ENCODE measurements at regions not wholly inside any gene's neighbourhood (a gene's known extent, or its start where the extent isn't known, plus 50 kb on each side); places are given as distances from the start of the nearest gene placed in this dataset.
A peak's percentile ranks its signal among the peaks of the same experiment; 100 is the strongest.
"Not testable (repeated sequence)": the region's sequence is repeated elsewhere in the genome, so short reads cannot be mapped to it uniquely, and the experiment has no call there.

- H3K79me2 ChIP-seq (ENCODE audit: low read length): no peaks in the 10 kb centered on the region
- no peak overlapping the region for H2AFZ ChIP-seq (ENCODE audit: low read length)
- H4K20me1 ChIP-seq (ENCODE audit: insufficient read depth, low read depth, low read length): no peaks in the 10 kb centered on the region
- no peak overlapping the region for H3K4me2 ChIP-seq (ENCODE audit: low read depth, low read length, poor library complexity, severe bottlenecking)
- no peaks in the 10 kb centered on the region for H3K36me3 ChIP-seq (ENCODE audit: insufficient read depth, low read length)
- H3K27ac ChIP-seq (ENCODE audit: low read length): no peak overlapping the region
- no peaks in the 10 kb centered on the region for H3K4me1 ChIP-seq (ENCODE audit: low read length)
- no peak overlapping the region for H3K4me3 ChIP-seq (ENCODE audit: low read length)
- no peaks in the 10 kb centered on the region for H3K9me2 ChIP-seq (replicated peaks; ENCODE audit: insufficient read depth, low read length)
- no peak for DNase-seq
- H3K9me3 ChIP-seq (ENCODE audit: low read length): peaks cover 6% of the 10 kb centered on the region
- H3K9ac ChIP-seq (ENCODE audit: low read length): no peak overlapping the region
- no peaks in the 10 kb centered on the region for H3K27me3 ChIP-seq (ENCODE audit: low read length)
Measured at GRCh38 chr2:194395818-194396217, 1261.2 kb upstream of the SLC39A10 start.

GRCh38 chr2:194385376-194385775, 1271.7 kb upstream of the SLC39A10 start:
- Histone ChIP-seq H4K20me1 (ENCODE audit: insufficient read depth, low read depth, low read length) (no peaks in the 10 kb centered on the region), H3K4me1 (ENCODE audit: low read length) (no peaks in the 10 kb centered on the region), H2AFZ (ENCODE audit: low read length) (no peak overlapping the region), H3K36me3 (ENCODE audit: insufficient read depth, low read length) (no peaks in the 10 kb centered on the region), H3K9ac (ENCODE audit: low read length) (no peak overlapping the region), H3K9me2 (replicated peaks; ENCODE audit: insufficient read depth, low read length) (no peaks in the 10 kb centered on the region), H3K4me3 (ENCODE audit: low read length) (no peak overlapping the region), H3K9me3 (ENCODE audit: low read length) (peaks cover 42% of the 10 kb centered on the region), H3K27me3 (ENCODE audit: low read length) (no peaks in the 10 kb centered on the region), H3K27ac (ENCODE audit: low read length) (no peak overlapping the region), H3K4me2 (ENCODE audit: low read depth, low read length, poor library complexity, severe bottlenecking) (no peak overlapping the region), H3K79me2 (ENCODE audit: low read length) (no peaks in the 10 kb centered on the region)
- no peak for DNase-seq

- Histone ChIP-seq H4K20me1 (ENCODE audit: insufficient read depth, low read depth, low read length) (no peaks in the 10 kb centered on the region), H3K4me1 (ENCODE audit: low read length) (no peaks in the 10 kb centered on the region), H3K4me3 (ENCODE audit: low read length) (no peak overlapping the region), H3K36me3 (ENCODE audit: insufficient read depth, low read length) (no peaks in the 10 kb centered on the region), H3K4me2 (ENCODE audit: low read depth, low read length, poor library complexity, severe bottlenecking) (no peak overlapping the region), H3K9me2 (replicated peaks; ENCODE audit: insufficient read depth, low read length) (no peaks in the 10 kb centered on the region), H3K27ac (ENCODE audit: low read length) (no peak overlapping the region), H3K9me3 (ENCODE audit: low read length) (peaks cover 45% of the 10 kb centered on the region), H3K27me3 (ENCODE audit: low read length) (no peaks in the 10 kb centered on the region), H2AFZ (ENCODE audit: low read length) (no peak overlapping the region), H3K79me2 (ENCODE audit: low read length) (no peaks in the 10 kb centered on the region), H3K9ac (ENCODE audit: low read length) (no peak overlapping the region)
- DNase-seq: peak; percentile 51
Measured at GRCh38 chr2:194383401-194383800, 1273.6 kb upstream of the SLC39A10 start.

- Histone ChIP-seq H2AFZ (ENCODE audit: low read length) (no peak overlapping the region), H3K4me2 (ENCODE audit: low read depth, low read length, poor library complexity, severe bottlenecking) (no peak overlapping the region), H3K9me3 (ENCODE audit: low read length) (peaks cover 45% of the 10 kb centered on the region), H4K20me1 (ENCODE audit: insufficient read depth, low read depth, low read length) (no peaks in the 10 kb centered on the region), H3K27me3 (ENCODE audit: low read length) (no peaks in the 10 kb centered on the region), H3K9me2 (replicated peaks; ENCODE audit: insufficient read depth, low read length) (no peaks in the 10 kb centered on the region), H3K27ac (ENCODE audit: low read length) (no peak overlapping the region), H3K4me1 (ENCODE audit: low read length) (no peaks in the 10 kb centered on the region), H3K4me3 (ENCODE audit: low read length) (no peak overlapping the region), H3K9ac (ENCODE audit: low read length) (no peak overlapping the region), H3K79me2 (ENCODE audit: low read length) (no peaks in the 10 kb centered on the region), H3K36me3 (ENCODE audit: insufficient read depth, low read length) (no peaks in the 10 kb centered on the region)
- DNase-seq: no peak
Measured at GRCh38 chr2:194382221-194382620, 1274.8 kb upstream of the SLC39A10 start.

- Histone ChIP-seq H3K36me3 (ENCODE audit: insufficient read depth, low read length) (no peaks in the 10 kb centered on the region), H3K9me2 (replicated peaks; ENCODE audit: insufficient read depth, low read length) (no peaks in the 10 kb centered on the region), H3K9ac (ENCODE audit: low read length) (no peak overlapping the region), H3K27ac (ENCODE audit: low read length) (no peak overlapping the region), H3K9me3 (ENCODE audit: low read length) (peaks cover 40% of the 10 kb centered on the region), H3K4me3 (ENCODE audit: low read length) (no peak overlapping the region), H3K4me2 (ENCODE audit: low read depth, low read length, poor library complexity, severe bottlenecking) (no peak overlapping the region), H3K27me3 (ENCODE audit: low read length) (no peaks in the 10 kb centered on the region), H3K79me2 (ENCODE audit: low read length) (no peaks in the 10 kb centered on the region), H4K20me1 (ENCODE audit: insufficient read depth, low read depth, low read length) (no peaks in the 10 kb centered on the region), H2AFZ (ENCODE audit: low read length) (no peak overlapping the region), H3K4me1 (ENCODE audit: low read length) (no peaks in the 10 kb centered on the region)
- no peak for DNase-seq
Measured at GRCh38 chr2:194380011-194380410, 1277.0 kb upstream of the SLC39A10 start.

GRCh38 chr2:194367390-194367789, 1289.6 kb upstream of the SLC39A10 start:
- H3K27me3 ChIP-seq (ENCODE audit: low read length); H2AFZ ChIP-seq (ENCODE audit: low read length); H3K4me3 ChIP-seq (ENCODE audit: low read length); H3K9me2 ChIP-seq (replicated peaks; ENCODE audit: insufficient read depth, low read length); H3K79me2 ChIP-seq (ENCODE audit: low read length); DNase-seq; H4K20me1 ChIP-seq (ENCODE audit: insufficient read depth, low read depth, low read length); H3K27ac ChIP-seq (ENCODE audit: low read length); H3K36me3 ChIP-seq (ENCODE audit: insufficient read depth, low read length); H3K4me1 ChIP-seq (ENCODE audit: low read length); H3K4me2 ChIP-seq (ENCODE audit: low read depth, low read length, poor library complexity, severe bottlenecking); H3K9ac ChIP-seq (ENCODE audit: low read length): not testable (repeated sequence)
- H3K9me3 ChIP-seq (ENCODE audit: low read length): peaks cover 33% of the 10 kb centered on the region

- Histone ChIP-seq H3K4me1 (ENCODE audit: low read length) (no peaks in the 10 kb centered on the region), H3K9me3 (ENCODE audit: low read length) (peaks cover 19% of the 10 kb centered on the region)
- no peak for DNase-seq
Measured at GRCh38 chr2:194363878-194364277, 1293.1 kb upstream of the SLC39A10 start.

GRCh38 chr2:194363295-194363694, 1293.7 kb upstream of the SLC39A10 start:
- Histone ChIP-seq H3K79me2 (ENCODE audit: low read length) (no peaks in the 10 kb centered on the region), H3K27me3 (ENCODE audit: low read length) (no peaks in the 10 kb centered on the region), H3K4me1 (ENCODE audit: low read length) (no peaks in the 10 kb centered on the region), H3K9ac (ENCODE audit: low read length) (no peak overlapping the region), H4K20me1 (ENCODE audit: insufficient read depth, low read depth, low read length) (no peaks in the 10 kb centered on the region), H2AFZ (ENCODE audit: low read length) (no peak overlapping the region), H3K9me3 (ENCODE audit: low read length) (peaks cover 19% of the 10 kb centered on the region), H3K27ac (ENCODE audit: low read length) (no peak overlapping the region), H3K4me3 (ENCODE audit: low read length) (no peak overlapping the region), H3K4me2 (ENCODE audit: low read depth, low read length, poor library complexity, severe bottlenecking) (no peak overlapping the region), H3K9me2 (replicated peaks; ENCODE audit: insufficient read depth, low read length) (no peaks in the 10 kb centered on the region), H3K36me3 (ENCODE audit: insufficient read depth, low read length) (no peaks in the 10 kb centered on the region)
- no peak for DNase-seq

More at GRCh38 chr2:194363878-194364277, 1293.1 kb upstream of the SLC39A10 start:
- H3K9me2 ChIP-seq (replicated peaks; ENCODE audit: insufficient read depth, low read length): no peaks in the 10 kb centered on the region
- no peak overlapping the region for H3K27ac ChIP-seq (ENCODE audit: low read length)
- no peaks in the 10 kb centered on the region for H3K36me3 ChIP-seq (ENCODE audit: insufficient read depth, low read length)
- no peak overlapping the region for H2AFZ ChIP-seq (ENCODE audit: low read length)
- H3K4me2 ChIP-seq (ENCODE audit: low read depth, low read length, poor library complexity, severe bottlenecking): no peak overlapping the region
- no peaks in the 10 kb centered on the region for H4K20me1 ChIP-seq (ENCODE audit: insufficient read depth, low read depth, low read length)
- H3K4me3 ChIP-seq (ENCODE audit: low read length): no peak overlapping the region
- no peaks in the 10 kb centered on the region for H3K79me2 ChIP-seq (ENCODE audit: low read length)
- H3K27me3 ChIP-seq (ENCODE audit: low read length): no peaks in the 10 kb centered on the region
- no peak overlapping the region for H3K9ac ChIP-seq (ENCODE audit: low read length)

- H3K9me2 ChIP-seq (replicated peaks; ENCODE audit: insufficient read depth, low read length): no peaks in the 10 kb centered on the region
- no peaks in the 10 kb centered on the region for H3K36me3 ChIP-seq (ENCODE audit: insufficient read depth, low read length)
- H2AFZ ChIP-seq (ENCODE audit: low read length): no peak overlapping the region
- no peaks in the 10 kb centered on the region for H3K27me3 ChIP-seq (ENCODE audit: low read length)
- H3K4me1 ChIP-seq (ENCODE audit: low read length): no peaks in the 10 kb centered on the region
- no peak overlapping the region for H3K4me3 ChIP-seq (ENCODE audit: low read length)
- no peak overlapping the region for H3K9ac ChIP-seq (ENCODE audit: low read length)
- H3K4me2 ChIP-seq (ENCODE audit: low read depth, low read length, poor library complexity, severe bottlenecking): no peak overlapping the region
- DNase-seq: no peak
- no peak overlapping the region for H3K27ac ChIP-seq (ENCODE audit: low read length)
- no peaks in the 10 kb centered on the region for H4K20me1 ChIP-seq (ENCODE audit: insufficient read depth, low read depth, low read length)
- peaks cover 32% of the 10 kb centered on the region for H3K9me3 ChIP-seq (ENCODE audit: low read length)
- H3K79me2 ChIP-seq (ENCODE audit: low read length): no peaks in the 10 kb centered on the region
Measured at GRCh38 chr2:194352505-194352904, 1304.5 kb upstream of the SLC39A10 start.

Measured in Karpas-422 (cell line).